Spleen (tissue), 7 donors: ENCODE measurements at regions not wholly inside any gene's neighbourhood (a gene's known extent, or its start where the extent isn't known, plus 50 kb on each side); places are given as distances from the start of the nearest gene placed in this dataset.

ENCODE experiments used
- CTCF ChIP-seq, 11 experiments: fragments of 200-600 bp in 7 of 11; fragments of 450-650 bp in 4 of 11; sonication (generic) in 4 of 11; IDR thresholded peaks in 8 of 11; conservative IDR thresholded peaks in 3 of 11; 1 replicate in 7 of 11; 2 replicates in 4 of 11; pipeline versions ENCODE4 v1.4.0 to v1.8.0; 2016 to 2021; ENCODE audit warnings: antibody characterized with exemption in 11 of 11, inconsistent platforms in 4 of 11, mild to moderate bottlenecking in 1 of 11
- POLR2AphosphoS5 ChIP-seq, 3 donors: sonication (generic); formaldehyde crosslinking; IDR thresholded peaks; one replicate each; pipeline ENCODE4 v1.5.1; 2017; ENCODE audit warnings: antibody characterized with exemption in 3 of 3
- donor health status: DM: no; HTN: no; CAD: no; lungs with moderate emphysema.
- donor health status: DM: no; HTN: no; CAD: no.
- donor health status: DM: no; HTN: no; CAD: no.

GRCh38 chr9:74025402-74025925 is 471.7 kb upstream of the RORB start:
- no peak for TF ChIP-seq CTCF (IDR thresholded peaks at IDR 0.05 in 8 of 11, conservative IDR thresholded peaks at IDR 0.05 in 3 of 11)
- TF ChIP-seq POLR2AphosphoS5 (IDR thresholded peaks at IDR 0.05): no peak
